Fibroblast of villous mesenchyme (primary cell): ENCODE measurements at regions not wholly inside any gene's neighbourhood (a gene's known extent, or its start where the extent isn't known, plus 50 kb on each side); places are given as distances from the start of the nearest gene placed in this dataset.

Source experiments
- DNase-seq: peaks from one replicate; pipeline ENCODE4 v3.0.0-alpha.2; 2010; ENCODE audit warnings: low read depth
- H3K4me3 ChIP-seq: 2 replicates; pipeline ENCODE4 v1.5.1; 2011; ENCODE audit warnings: low read depth, mild to moderate bottlenecking, low read length
- CTCF ChIP-seq: IDR thresholded peaks from 2 replicates; pipeline ENCODE4 v1.5.1; 2012; ENCODE audit warnings: low read depth, mild to moderate bottlenecking, low read length; ENCODE audit not compliant: insufficient read depth

GRCh38 chr11:11213117-11213516 lies 139.9 kb downstream of the CSNK2A3 start:
- no peak for TF ChIP-seq CTCF
- H3K4me3 ChIP-seq = no peak overlapping the region
- DNase-seq = no peak

- DNase-seq = no peak
- no peak overlapping the region for H3K4me3 ChIP-seq
- no peak for TF ChIP-seq CTCF
These were observed 141.2 kb downstream of the CSNK2A3 start for GRCh38 chr11:11211888-11212287.

GRCh38 chr11:11211186-11211585 lies 141.9 kb downstream of the CSNK2A3 start:
- no peak for DNase-seq

GRCh38 chr11:11210446-11210845 lies 142.6 kb downstream of the CSNK2A3 start:
- no peak for DNase-seq
- TF ChIP-seq CTCF = no peak

More at GRCh38 chr11:11211186-11211585, 141.9 kb downstream of the CSNK2A3 start:
- TF ChIP-seq CTCF = no peak
- H3K4me3 ChIP-seq = no peak overlapping the region

GRCh38 chr11:11209967-11210366 lies 143.1 kb downstream of the CSNK2A3 start:
- DNase-seq = no peak
- no peak for TF ChIP-seq CTCF
- H3K4me3 ChIP-seq = no peak overlapping the region

More at GRCh38 chr11:11210446-11210845, 142.6 kb downstream of the CSNK2A3 start:
- no peak overlapping the region for H3K4me3 ChIP-seq

- DNase-seq = no peak
- no peak overlapping the region for H3K4me3 ChIP-seq
- no peak for TF ChIP-seq CTCF
These were observed 144.1 kb downstream of the CSNK2A3 start for GRCh38 chr11:11208994-11209393.

- TF ChIP-seq CTCF = no peak
- no peak for DNase-seq
- H3K4me3 ChIP-seq = no peak overlapping the region
These were observed 145.6 kb downstream of the CSNK2A3 start for GRCh38 chr11:11207428-11207827.
